D721Med (cell line): ENCODE measurements at regions not wholly inside any gene's neighbourhood (a gene's known extent, or its start where the extent isn't known, plus 50 kb on each side); places are given as distances from the start of the nearest gene placed in this dataset.

Experiments used
- DNase-seq: peaks from one replicate; pipeline ENCODE4 v3.0.0; 2011; ENCODE audit warnings: low spot score; ENCODE audit not compliant: insufficient read length
- FAIRE-seq: peaks from 2 replicates; lab custom pipeline; 2011; peaks lifted over from hg19 to GRCh38; lab: Jason Lieb, UNC
- CTCF ChIP-seq: IDR thresholded peaks from 2 replicates; pipeline ENCODE4 v1.5.1; 2012; ENCODE audit warnings: mild to moderate bottlenecking, control low read depth; ENCODE audit not compliant: insufficient read depth; ENCODE audit errors: missing control alignments

- no peak for TF ChIP-seq CTCF
- FAIRE-seq (no peak), DNase-seq (no peak)
Measured at GRCh38 chr21:17931080-17931479, 111.9 kb upstream of the C21orf91 start.

GRCh38 chr21:17930093-17930492 is 110.9 kb upstream of the C21orf91 start:
- FAIRE-seq = no peak
- no peak for DNase-seq
- TF ChIP-seq CTCF = no peak

GRCh38 chr21:17929510-17929909 is 110.4 kb upstream of the C21orf91 start:
- TF ChIP-seq CTCF = no peak
- no peak for DNase-seq
- FAIRE-seq = no peak

- peak; percentile 80 for TF ChIP-seq CTCF
- DNase-seq = no peak
- FAIRE-seq = peak; percentile 88
Measured at GRCh38 chr21:17925899-17926298, 106.7 kb upstream of the C21orf91 start.

- DNase-seq = no peak
- TF ChIP-seq CTCF = peak; percentile 77
- peak; percentile 95 for FAIRE-seq
Measured at GRCh38 chr21:17925000-17925610, 105.9 kb upstream of the C21orf91 start.

- FAIRE-seq = peak; percentile 21
Measured at GRCh38 chr21:17921579-17922530, 102.7 kb upstream of the C21orf91 start.

More at GRCh38 chr21:17921579-17922530, 102.7 kb upstream of the C21orf91 start:
- TF ChIP-seq CTCF = no peak
- no peak for DNase-seq
